HL-60 (cell line): ENCODE measurements at regions not wholly inside any gene's neighbourhood (a gene's known extent, or its start where the extent isn't known, plus 50 kb on each side); places are given as distances from the start of the nearest gene placed in this dataset.

Experiments
- DNase-seq, 2 experiments: peaks; one replicate each; pipeline ENCODE4 v3.0.0-alpha.2; 2010 to 2020; ENCODE audit warnings: low read depth in 1 of 2, low spot score in 1 of 2
- H3K27ac ChIP-seq: fragments of 250-450 bp; sonication (Bioruptor Pico); replicated peaks from 2 replicates; pipeline ENCODE4 v1.5.1; 2020; ENCODE audit warnings: mild to moderate bottlenecking, moderate library complexity
- H3K27me3 ChIP-seq: fragments of 250-450 bp; sonication (Bioruptor Pico); 2 replicates; pipeline ENCODE4 v1.5.1; 2021; ENCODE audit warnings: mild to moderate bottlenecking, moderate library complexity; ENCODE audit not compliant: insufficient read depth, poor library complexity, severe bottlenecking
- H3K4me3 ChIP-seq: replicated peaks from 2 replicates; pipeline ENCODE4 v1.5.1; 2011; ENCODE audit warnings: mild to moderate bottlenecking, control low read depth, low read length; ENCODE audit not compliant: insufficient read depth
- CTCF ChIP-seq: IDR thresholded peaks from one replicate; pipeline ENCODE4 v1.5.1; 2011; ENCODE audit warnings: low read length, control low read depth, inconsistent platforms; ENCODE audit not compliant: insufficient read depth
- GABPA ChIP-seq: IDR thresholded peaks from 2 replicates; pipeline ENCODE4 v1.6.1; 2012; ENCODE audit warnings: low read depth
- POLR2AphosphoS5 ChIP-seq: IDR thresholded peaks from 2 replicates; pipeline ENCODE4 v1.6.1; 2012; ENCODE audit warnings: low read depth
- REST ChIP-seq: IDR thresholded peaks from 2 replicates; pipeline ENCODE4 v1.6.1; 2012; ENCODE audit warnings: low read depth; ENCODE audit not compliant: insufficient replicate concordance
- SPI1 ChIP-seq: IDR thresholded peaks from 2 replicates; pipeline ENCODE4 v1.6.1; 2012; ENCODE audit warnings: low read depth, mild to moderate bottlenecking, borderline replicate concordance

- H3K4me3 ChIP-seq, result no peak overlapping the region
- DNase-seq, result no peak
- H3K27ac ChIP-seq, result no peak overlapping the region
- peaks cover 2% of the 10 kb centered on the region for H3K27me3 ChIP-seq
- TF ChIP-seq REST (no peak), SPI1 (no peak), POLR2AphosphoS5 (no peak), CTCF (no peak), GABPA (no peak)
Measured at GRCh38 chr15:45743426-45744235, 108.8 kb downstream of the SQOR start.

- TF ChIP-seq POLR2AphosphoS5 (no peak), SPI1 (peak; percentile 47; the same call in 1 of the 2 replicates)
- H3K4me3 ChIP-seq, result no peak overlapping the region
- H3K27ac ChIP-seq, result no peak overlapping the region
- H3K27me3 ChIP-seq, result peaks cover 2% of the 10 kb centered on the region
- peak in 1 of 2 experiments; percentile 41 for DNase-seq
Measured at GRCh38 chr15:45744236-45744589, 109.4 kb downstream of the SQOR start.

- Histone ChIP-seq H3K27ac (no peak overlapping the region), H3K4me3 (no peak overlapping the region), H3K27me3 (peaks cover 3% of the 10 kb centered on the region)
- DNase-seq, result no peak
- TF ChIP-seq SPI1, result no peak
- TF ChIP-seq REST, result no peak
- no peak for TF ChIP-seq CTCF
- no peak for TF ChIP-seq GABPA
- TF ChIP-seq POLR2AphosphoS5, result no peak
Measured at GRCh38 chr15:45747426-45747825, 112.6 kb downstream of the SQOR start.

GRCh38 chr15:45751629-45752028 lies 116.8 kb downstream of the SQOR start:
- no peak overlapping the region for H3K4me3 ChIP-seq
- peaks cover 3% of the 10 kb centered on the region for H3K27me3 ChIP-seq
- TF ChIP-seq CTCF (no peak), REST (no peak), GABPA (no peak), POLR2AphosphoS5 (no peak), SPI1 (no peak)
- H3K27ac ChIP-seq, result no peak overlapping the region
- DNase-seq, result no peak
